HG03521 (cell line): ENCODE measurements at regions not wholly inside any gene's neighbourhood (a gene's known extent, or its start where the extent isn't known, plus 50 kb on each side); places are given as distances from the start of the nearest gene placed in this dataset.

Experiments used
- ATAC-seq: cut with Tn5 transposase; IDR thresholded peaks from one replicate; pipeline ENCODE4 v1.9.1; 2021; ENCODE audit warnings: mild to moderate bottlenecking, moderate library complexity; ENCODE audit not compliant: unreplicated experiment

- ATAC-seq: no peak
Measured at GRCh38 chr21:43364261-43364510, 62.7 kb downstream of the SIK1 start.

- ATAC-seq: no peak
Measured at GRCh38 chr21:43363506-43364260, 63.2 kb downstream of the SIK1 start.

GRCh38 chr21:43362915-43363314, 64.0 kb downstream of the SIK1 start:
- no peak for ATAC-seq

- ATAC-seq: no peak
Measured at GRCh38 chr21:43362321-43362791, 64.6 kb downstream of the SIK1 start.

- ATAC-seq: no peak
Measured at GRCh38 chr21:43361493-43362296, 65.2 kb downstream of the SIK1 start.

- no peak for ATAC-seq
Measured at GRCh38 chr21:43361127-43361492, 65.8 kb downstream of the SIK1 start.

- ATAC-seq: no peak
Measured at GRCh38 chr21:43360441-43361126, 66.3 kb downstream of the SIK1 start.

- ATAC-seq: no peak
Measured at GRCh38 chr21:43358940-43359822, 67.8 kb downstream of the SIK1 start.

- no peak for ATAC-seq
Measured at GRCh38 chr21:43357715-43358430, 69.1 kb downstream of the SIK1 start.

- no peak for ATAC-seq
Measured at GRCh38 chr21:43355925-43356289, 71.0 kb downstream of the SIK1 start.

GRCh38 chr21:43355266-43355924, 71.5 kb downstream of the SIK1 start:
- ATAC-seq: no peak

- no peak for ATAC-seq
Measured at GRCh38 chr21:43354666-43355065, 72.3 kb downstream of the SIK1 start.

GRCh38 chr21:43354026-43354420, 72.9 kb downstream of the SIK1 start:
- ATAC-seq: no peak

- ATAC-seq: no peak
Measured at GRCh38 chr21:43353282-43354025, 73.5 kb downstream of the SIK1 start.

- peak; percentile 70 for ATAC-seq
Measured at GRCh38 chr21:43352568-43353281, 74.2 kb downstream of the SIK1 start.

GRCh38 chr21:43352154-43352537, 74.8 kb downstream of the SIK1 start:
- ATAC-seq: no peak

- no peak for ATAC-seq
Measured at GRCh38 chr21:43351501-43352153, 75.3 kb downstream of the SIK1 start.

- no peak for ATAC-seq
Measured at GRCh38 chr21:43349644-43350043, 77.3 kb downstream of the SIK1 start.
